GM19238 (cell line): ENCODE measurements at regions not wholly inside any gene's neighbourhood (a gene's known extent, or its start where the extent isn't known, plus 50 kb on each side); places are given as distances from the start of the nearest gene placed in this dataset.
"Not testable (repeated sequence)": the region's sequence is repeated elsewhere in the genome, so short reads cannot be mapped to it uniquely, and the experiment has no call there.

ENCODE experiments used
- DNase-seq: peaks from one replicate; pipeline ENCODE4 v3.0.0; 2011; ENCODE audit warnings: low spot score; ENCODE audit not compliant: insufficient read length

GRCh38 chr2:8131423-8131822, 550.4 kb upstream of the ID2 start:
- not testable (repeated sequence) for DNase-seq

GRCh38 chr2:8132351-8132831, 549.5 kb upstream of the ID2 start:
- DNase-seq = no peak

GRCh38 chr2:8132879-8133278, 549.0 kb upstream of the ID2 start:
- DNase-seq = no peak

GRCh38 chr2:8133363-8133762, 548.5 kb upstream of the ID2 start:
- no peak for DNase-seq

GRCh38 chr2:8133913-8134472, 547.9 kb upstream of the ID2 start:
- no peak for DNase-seq

GRCh38 chr2:8134473-8134932, 547.4 kb upstream of the ID2 start:
- DNase-seq = no peak

- DNase-seq = no peak
Observed at GRCh38 chr2:8134985-8135682, 546.7 kb upstream of the ID2 start.

GRCh38 chr2:8137801-8138200, 544.1 kb upstream of the ID2 start:
- DNase-seq = no peak

GRCh38 chr2:8138525-8138922, 543.3 kb upstream of the ID2 start:
- no peak for DNase-seq

- DNase-seq = no peak
Observed at GRCh38 chr2:8138923-8139667, 542.8 kb upstream of the ID2 start.

GRCh38 chr2:8139668-8140200, 542.1 kb upstream of the ID2 start:
- no peak for DNase-seq

- DNase-seq = no peak
Observed at GRCh38 chr2:8141079-8141707, 540.7 kb upstream of the ID2 start.

GRCh38 chr2:8141780-8142179, 540.1 kb upstream of the ID2 start:
- DNase-seq = no peak

GRCh38 chr2:8142461-8142860, 539.4 kb upstream of the ID2 start:
- no peak for DNase-seq

- no peak for DNase-seq
Observed at GRCh38 chr2:8144131-8144631, 537.7 kb upstream of the ID2 start.

- no peak for DNase-seq
Observed at GRCh38 chr2:8144785-8145184, 537.1 kb upstream of the ID2 start.

GRCh38 chr2:8145375-8145774, 536.5 kb upstream of the ID2 start:
- DNase-seq = not testable (repeated sequence)

- no peak for DNase-seq
Observed at GRCh38 chr2:8146132-8147005, 535.5 kb upstream of the ID2 start.

- DNase-seq = no peak
Observed at GRCh38 chr2:8148260-8149006, 533.4 kb upstream of the ID2 start.

GRCh38 chr2:8149007-8149405, 532.9 kb upstream of the ID2 start:
- DNase-seq = no peak
